ENCODE measurements at regions not wholly inside any gene's neighbourhood (a gene's known extent, or its start where the extent isn't known, plus 50 kb on each side); places are given as distances from the start of the nearest gene placed in this dataset.

GRCh38 chr10:28859791-28860190 lies 182.5 kb downstream of the BAMBI start:
- H3K27ac Mint-ChIP-seq, result no peak overlapping the region
- peaks cover 5% of the 10 kb centered on the region for H3K27me3 Mint-ChIP-seq (ENCODE audit: insufficient read depth, low read depth, poor library complexity)
- Histone ChIP-seq H3K27ac (ENCODE audit: low read depth) (no peak overlapping the region), H2AFZ (no peak overlapping the region), H3F3A (replicated peaks; ENCODE audit: low read depth) (no peaks in the 10 kb centered on the region), H3K4me3 (no peak overlapping the region), H3K9me2 (ENCODE audit: insufficient read depth) (peaks cover 6% of the 10 kb centered on the region; the same call in 1 of the 2 replicates), H3K27me3 (ENCODE audit: insufficient read depth) (no peaks in the 10 kb centered on the region), H3K4me2 (no peak overlapping the region), H3K79me2 (replicated peaks; ENCODE audit: insufficient read depth) (no peaks in the 10 kb centered on the region), H3K36me3 (ENCODE audit: insufficient read depth) (no peaks in the 10 kb centered on the region), H4K20me1 (replicated peaks; ENCODE audit: insufficient read depth) (no peaks in the 10 kb centered on the region), H3K4me1 (ENCODE audit: insufficient read depth) (no peaks in the 10 kb centered on the region)
- H3K36me3 Mint-ChIP-seq (ENCODE audit: low read depth), result peaks cover 7% of the 10 kb centered on the region
- no peak overlapping the region for H3K4me3 Mint-ChIP-seq
- peaks cover 5% of the 10 kb centered on the region; the same call in 2 of the 3 replicates for H3K4me1 Mint-ChIP-seq
- H3K9me3 Mint-ChIP-seq, result peaks cover 22% of the 10 kb centered on the region
- DNase-seq (ENCODE audit: low spot score) (no peak), ATAC-seq (no peak)
- TF ChIP-seq, protein P1, sequence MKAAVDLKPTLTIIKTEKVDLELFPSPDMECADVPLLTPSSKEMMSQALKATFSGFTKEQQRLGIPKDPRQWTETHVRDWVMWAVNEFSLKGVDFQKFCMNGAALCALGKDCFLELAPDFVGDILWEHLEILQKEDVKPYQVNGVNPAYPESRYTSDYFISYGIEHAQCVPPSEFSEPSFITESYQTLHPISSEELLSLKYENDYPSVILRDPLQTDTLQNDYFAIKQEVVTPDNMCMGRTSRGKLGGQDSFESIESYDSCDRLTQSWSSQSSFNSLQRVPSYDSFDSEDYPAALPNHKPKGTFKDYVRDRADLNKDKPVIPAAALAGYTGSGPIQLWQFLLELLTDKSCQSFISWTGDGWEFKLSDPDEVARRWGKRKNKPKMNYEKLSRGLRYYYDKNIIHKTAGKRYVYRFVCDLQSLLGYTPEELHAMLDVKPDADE (IDR thresholded peaks at IDR 0.05), result no peak
- TF ChIP-seq, protein P2, sequence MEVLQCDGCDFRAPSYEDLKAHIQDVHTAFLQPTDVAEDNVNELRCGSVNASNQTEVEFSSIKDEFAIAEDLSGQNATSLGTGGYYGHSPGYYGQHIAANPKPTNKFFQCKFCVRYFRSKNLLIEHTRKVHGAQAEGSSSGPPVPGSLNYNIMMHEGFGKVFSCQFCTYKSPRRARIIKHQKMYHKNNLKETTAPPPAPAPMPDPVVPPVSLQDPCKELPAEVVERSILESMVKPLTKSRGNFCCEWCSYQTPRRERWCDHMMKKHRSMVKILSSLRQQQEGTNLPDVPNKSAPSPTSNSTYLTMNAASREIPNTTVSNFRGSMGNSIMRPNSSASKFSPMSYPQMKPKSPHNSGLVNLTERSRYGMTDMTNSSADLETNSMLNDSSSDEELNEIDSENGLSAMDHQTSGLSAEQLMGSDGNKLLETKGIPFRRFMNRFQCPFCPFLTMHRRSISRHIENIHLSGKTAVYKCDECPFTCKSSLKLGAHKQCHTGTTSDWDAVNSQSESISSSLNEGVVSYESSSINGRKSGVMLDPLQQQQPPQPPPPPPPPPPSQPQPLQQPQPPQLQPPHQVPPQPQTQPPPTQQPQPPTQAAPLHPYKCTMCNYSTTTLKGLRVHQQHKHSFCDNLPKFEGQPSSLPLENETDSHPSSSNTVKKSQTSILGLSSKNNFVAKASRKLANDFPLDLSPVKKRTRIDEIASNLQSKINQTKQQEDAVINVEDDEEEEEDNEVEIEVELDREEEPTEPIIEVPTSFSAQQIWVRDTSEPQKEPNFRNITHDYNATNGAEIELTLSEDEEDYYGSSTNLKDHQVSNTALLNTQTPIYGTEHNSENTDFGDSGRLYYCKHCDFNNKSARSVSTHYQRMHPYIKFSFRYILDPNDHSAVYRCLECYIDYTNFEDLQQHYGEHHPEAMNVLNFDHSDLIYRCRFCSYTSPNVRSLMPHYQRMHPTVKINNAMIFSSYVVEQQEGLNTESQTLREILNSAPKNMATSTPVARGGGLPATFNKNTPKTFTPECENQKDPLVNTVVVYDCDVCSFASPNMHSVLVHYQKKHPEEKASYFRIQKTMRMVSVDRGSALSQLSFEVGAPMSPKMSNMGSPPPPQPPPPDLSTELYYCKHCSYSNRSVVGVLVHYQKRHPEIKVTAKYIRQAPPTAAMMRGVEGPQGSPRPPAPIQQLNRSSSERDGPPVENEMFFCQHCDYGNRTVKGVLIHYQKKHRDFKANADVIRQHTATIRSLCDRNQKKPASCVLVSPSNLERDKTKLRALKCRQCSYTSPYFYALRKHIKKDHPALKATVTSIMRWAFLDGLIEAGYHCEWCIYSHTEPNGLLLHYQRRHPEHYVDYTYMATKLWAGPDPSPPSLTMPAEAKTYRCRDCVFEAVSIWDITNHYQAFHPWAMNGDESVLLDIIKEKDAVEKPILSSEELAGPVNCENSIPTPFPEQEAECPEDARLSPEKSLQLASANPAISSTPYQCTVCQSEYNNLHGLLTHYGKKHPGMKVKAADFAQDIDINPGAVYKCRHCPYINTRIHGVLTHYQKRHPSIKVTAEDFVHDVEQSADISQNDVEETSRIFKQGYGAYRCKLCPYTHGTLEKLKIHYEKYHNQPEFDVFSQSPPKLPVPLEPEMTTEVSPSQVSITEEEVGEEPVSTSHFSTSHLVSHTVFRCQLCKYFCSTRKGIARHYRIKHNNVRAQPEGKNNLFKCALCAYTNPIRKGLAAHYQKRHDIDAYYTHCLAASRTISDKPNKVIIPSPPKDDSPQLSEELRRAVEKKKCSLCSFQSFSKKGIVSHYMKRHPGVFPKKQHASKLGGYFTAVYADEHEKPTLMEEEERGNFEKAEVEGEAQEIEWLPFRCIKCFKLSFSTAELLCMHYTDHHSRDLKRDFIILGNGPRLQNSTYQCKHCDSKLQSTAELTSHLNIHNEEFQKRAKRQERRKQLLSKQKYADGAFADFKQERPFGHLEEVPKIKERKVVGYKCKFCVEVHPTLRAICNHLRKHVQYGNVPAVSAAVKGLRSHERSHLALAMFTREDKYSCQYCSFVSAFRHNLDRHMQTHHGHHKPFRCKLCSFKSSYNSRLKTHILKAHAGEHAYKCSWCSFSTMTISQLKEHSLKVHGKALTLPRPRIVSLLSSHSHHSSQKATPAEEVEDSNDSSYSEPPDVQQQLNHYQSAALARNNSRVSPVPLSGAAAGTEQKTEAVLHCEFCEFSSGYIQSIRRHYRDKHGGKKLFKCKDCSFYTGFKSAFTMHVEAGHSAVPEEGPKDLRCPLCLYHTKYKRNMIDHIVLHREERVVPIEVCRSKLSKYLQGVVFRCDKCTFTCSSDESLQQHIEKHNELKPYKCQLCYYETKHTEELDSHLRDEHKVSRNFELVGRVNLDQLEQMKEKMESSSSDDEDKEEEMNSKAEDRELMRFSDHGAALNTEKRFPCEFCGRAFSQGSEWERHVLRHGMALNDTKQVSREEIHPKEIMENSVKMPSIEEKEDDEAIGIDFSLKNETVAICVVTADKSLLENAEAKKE (CRISPR knock-in tag; IDR thresholded peaks at IDR 0.05), result no peak
- no peak for TF ChIP-seq POLR2AphosphoS5 (IDR thresholded peaks at IDR 0.05; ENCODE audit: low read depth)

DNA sequence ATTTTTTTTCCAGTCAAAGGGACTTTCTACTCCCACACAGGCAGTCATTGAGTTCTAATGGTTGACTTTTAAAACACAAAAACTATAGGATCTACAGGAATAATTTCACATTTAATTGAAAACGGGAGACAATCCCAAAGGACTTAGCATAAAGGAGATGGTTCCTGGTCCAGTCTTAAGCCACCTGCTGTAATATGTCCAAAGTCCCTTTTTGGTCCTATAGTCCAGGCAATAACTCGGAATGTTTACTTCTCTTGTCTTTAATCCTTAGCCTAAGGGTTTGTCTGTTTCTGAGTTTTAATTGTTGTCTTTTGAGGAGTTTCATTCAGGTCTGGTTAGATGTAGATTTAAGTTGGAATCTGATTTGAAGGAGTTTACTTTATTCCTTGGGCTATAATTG lies 184.9 kb downstream of the BAMBI start:
- Histone ChIP-seq H2AFZ (no peak overlapping the region), H3K4me2 (no peak overlapping the region), H4K20me1 (replicated peaks; ENCODE audit: insufficient read depth) (no peaks in the 10 kb centered on the region), H3K36me3 (ENCODE audit: insufficient read depth) (no peaks in the 10 kb centered on the region), H3K27me3 (ENCODE audit: insufficient read depth) (no peaks in the 10 kb centered on the region), H3K27ac (ENCODE audit: low read depth) (no peak overlapping the region), H3F3A (replicated peaks; ENCODE audit: low read depth) (no peaks in the 10 kb centered on the region), H3K79me2 (replicated peaks; ENCODE audit: insufficient read depth) (no peaks in the 10 kb centered on the region), H3K4me3 (no peak overlapping the region), H3K9me2 (ENCODE audit: insufficient read depth) (peaks cover 6% of the 10 kb centered on the region; the same call in 1 of the 2 replicates), H3K4me1 (ENCODE audit: insufficient read depth) (no peaks in the 10 kb centered on the region)
- Mint-ChIP-seq H3K27ac (no peak overlapping the region), H3K36me3 (ENCODE audit: low read depth) (peaks cover 6% of the 10 kb centered on the region), H3K4me1 (peaks cover 5% of the 10 kb centered on the region; the same call in 2 of the 3 replicates), H3K4me3 (no peak overlapping the region), H3K27me3 (ENCODE audit: insufficient read depth, low read depth, poor library complexity) (peaks cover 4% of the 10 kb centered on the region), H3K9me3 (peaks cover 16% of the 10 kb centered on the region)
- no peak for DNase-seq (ENCODE audit: low spot score)
- ATAC-seq, result no peak
- TF ChIP-seq, protein P3, sequence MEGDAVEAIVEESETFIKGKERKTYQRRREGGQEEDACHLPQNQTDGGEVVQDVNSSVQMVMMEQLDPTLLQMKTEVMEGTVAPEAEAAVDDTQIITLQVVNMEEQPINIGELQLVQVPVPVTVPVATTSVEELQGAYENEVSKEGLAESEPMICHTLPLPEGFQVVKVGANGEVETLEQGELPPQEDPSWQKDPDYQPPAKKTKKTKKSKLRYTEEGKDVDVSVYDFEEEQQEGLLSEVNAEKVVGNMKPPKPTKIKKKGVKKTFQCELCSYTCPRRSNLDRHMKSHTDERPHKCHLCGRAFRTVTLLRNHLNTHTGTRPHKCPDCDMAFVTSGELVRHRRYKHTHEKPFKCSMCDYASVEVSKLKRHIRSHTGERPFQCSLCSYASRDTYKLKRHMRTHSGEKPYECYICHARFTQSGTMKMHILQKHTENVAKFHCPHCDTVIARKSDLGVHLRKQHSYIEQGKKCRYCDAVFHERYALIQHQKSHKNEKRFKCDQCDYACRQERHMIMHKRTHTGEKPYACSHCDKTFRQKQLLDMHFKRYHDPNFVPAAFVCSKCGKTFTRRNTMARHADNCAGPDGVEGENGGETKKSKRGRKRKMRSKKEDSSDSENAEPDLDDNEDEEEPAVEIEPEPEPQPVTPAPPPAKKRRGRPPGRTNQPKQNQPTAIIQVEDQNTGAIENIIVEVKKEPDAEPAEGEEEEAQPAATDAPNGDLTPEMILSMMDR (conservative IDR thresholded peaks at IDR 0.05; ENCODE audit: low read depth in 2 of 2), result no peak
- TF ChIP-seq, protein P1 (IDR thresholded peaks at IDR 0.05), result no peak
- TF ChIP-seq, protein P4, sequence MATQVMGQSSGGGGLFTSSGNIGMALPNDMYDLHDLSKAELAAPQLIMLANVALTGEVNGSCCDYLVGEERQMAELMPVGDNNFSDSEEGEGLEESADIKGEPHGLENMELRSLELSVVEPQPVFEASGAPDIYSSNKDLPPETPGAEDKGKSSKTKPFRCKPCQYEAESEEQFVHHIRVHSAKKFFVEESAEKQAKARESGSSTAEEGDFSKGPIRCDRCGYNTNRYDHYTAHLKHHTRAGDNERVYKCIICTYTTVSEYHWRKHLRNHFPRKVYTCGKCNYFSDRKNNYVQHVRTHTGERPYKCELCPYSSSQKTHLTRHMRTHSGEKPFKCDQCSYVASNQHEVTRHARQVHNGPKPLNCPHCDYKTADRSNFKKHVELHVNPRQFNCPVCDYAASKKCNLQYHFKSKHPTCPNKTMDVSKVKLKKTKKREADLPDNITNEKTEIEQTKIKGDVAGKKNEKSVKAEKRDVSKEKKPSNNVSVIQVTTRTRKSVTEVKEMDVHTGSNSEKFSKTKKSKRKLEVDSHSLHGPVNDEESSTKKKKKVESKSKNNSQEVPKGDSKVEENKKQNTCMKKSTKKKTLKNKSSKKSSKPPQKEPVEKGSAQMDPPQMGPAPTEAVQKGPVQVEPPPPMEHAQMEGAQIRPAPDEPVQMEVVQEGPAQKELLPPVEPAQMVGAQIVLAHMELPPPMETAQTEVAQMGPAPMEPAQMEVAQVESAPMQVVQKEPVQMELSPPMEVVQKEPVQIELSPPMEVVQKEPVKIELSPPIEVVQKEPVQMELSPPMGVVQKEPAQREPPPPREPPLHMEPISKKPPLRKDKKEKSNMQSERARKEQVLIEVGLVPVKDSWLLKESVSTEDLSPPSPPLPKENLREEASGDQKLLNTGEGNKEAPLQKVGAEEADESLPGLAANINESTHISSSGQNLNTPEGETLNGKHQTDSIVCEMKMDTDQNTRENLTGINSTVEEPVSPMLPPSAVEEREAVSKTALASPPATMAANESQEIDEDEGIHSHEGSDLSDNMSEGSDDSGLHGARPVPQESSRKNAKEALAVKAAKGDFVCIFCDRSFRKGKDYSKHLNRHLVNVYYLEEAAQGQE (IDR thresholded peaks at IDR 0.05; ENCODE audit: unreplicated experiment), result no peak
- TF ChIP-seq ZNF331 (CRISPR knock-in tag; IDR thresholded peaks at IDR 0.05; ENCODE audit: low read depth), result no peak
- no peak for TF ChIP-seq POLR2AphosphoS5 (IDR thresholded peaks at IDR 0.05; ENCODE audit: low read depth)
- no peak for TF ChIP-seq JUNB (IDR thresholded peaks at IDR 0.05; ENCODE audit: unreplicated experiment)

Data from GM23338 (cell line).